ENCODE measurements at regions not wholly inside any gene's neighbourhood (a gene's known extent, or its start where the extent isn't known, plus 50 kb on each side); places are given as distances from the start of the nearest gene placed in this dataset.

DNA sequence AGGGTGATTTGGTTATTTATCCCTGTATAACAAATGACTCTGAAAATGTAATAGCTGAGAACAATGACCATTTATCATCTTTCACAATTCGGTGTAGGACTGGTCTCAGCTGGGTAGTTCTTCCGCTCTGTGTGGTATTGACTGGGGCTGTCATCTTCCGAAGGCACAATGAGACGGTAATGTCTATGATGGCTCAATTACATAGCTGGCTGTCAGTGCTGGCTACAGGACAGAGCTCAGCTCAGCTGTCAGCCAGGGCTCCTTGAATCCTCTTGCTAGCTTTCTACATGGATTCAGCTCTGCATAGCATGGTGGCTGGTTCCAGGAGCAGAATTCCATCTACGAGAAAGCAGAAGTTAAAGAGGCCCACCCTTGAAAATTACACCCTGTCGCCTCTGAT lies 483.8 kb downstream of the TDRD15 start:
- TF ChIP-seq, protein P1, sequence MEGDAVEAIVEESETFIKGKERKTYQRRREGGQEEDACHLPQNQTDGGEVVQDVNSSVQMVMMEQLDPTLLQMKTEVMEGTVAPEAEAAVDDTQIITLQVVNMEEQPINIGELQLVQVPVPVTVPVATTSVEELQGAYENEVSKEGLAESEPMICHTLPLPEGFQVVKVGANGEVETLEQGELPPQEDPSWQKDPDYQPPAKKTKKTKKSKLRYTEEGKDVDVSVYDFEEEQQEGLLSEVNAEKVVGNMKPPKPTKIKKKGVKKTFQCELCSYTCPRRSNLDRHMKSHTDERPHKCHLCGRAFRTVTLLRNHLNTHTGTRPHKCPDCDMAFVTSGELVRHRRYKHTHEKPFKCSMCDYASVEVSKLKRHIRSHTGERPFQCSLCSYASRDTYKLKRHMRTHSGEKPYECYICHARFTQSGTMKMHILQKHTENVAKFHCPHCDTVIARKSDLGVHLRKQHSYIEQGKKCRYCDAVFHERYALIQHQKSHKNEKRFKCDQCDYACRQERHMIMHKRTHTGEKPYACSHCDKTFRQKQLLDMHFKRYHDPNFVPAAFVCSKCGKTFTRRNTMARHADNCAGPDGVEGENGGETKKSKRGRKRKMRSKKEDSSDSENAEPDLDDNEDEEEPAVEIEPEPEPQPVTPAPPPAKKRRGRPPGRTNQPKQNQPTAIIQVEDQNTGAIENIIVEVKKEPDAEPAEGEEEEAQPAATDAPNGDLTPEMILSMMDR (IDR thresholded peaks at IDR 0.05; ENCODE audit: insufficient read depth, low read length, poor library complexity, severe bottlenecking): no peak
- TF ChIP-seq EZH2phosphoT487 (conservative IDR thresholded peaks at IDR 0.05; ENCODE audit: low read length): no peak
